Activated naive CD8-positive, alpha-beta T cell treated with anti-CD3 and anti-CD28 coated beads, Interleukin-2, amount 50 U/mL, for 24 hours (primary cell): ENCODE measurements at regions not wholly inside any gene's neighbourhood (a gene's known extent, or its start where the extent isn't known, plus 50 kb on each side); places are given as distances from the start of the nearest gene placed in this dataset.

Experiments
- ATAC-seq: fragments of 150-1000 bp; cut with Tn5 transposase; one replicate; pipeline ENCODE4 v1.10.0; 2021
- DNase-seq: peaks from one replicate; pipeline ENCODE4 v3.0.0; 2021
- H3K27ac Mint-ChIP-seq: one replicate; pipeline ENCODE4 v1.8.0; 2021; ENCODE audit warnings: mild to moderate bottlenecking, mixed read lengths
- H3K27me3 Mint-ChIP-seq: one replicate; pipeline ENCODE4 v1.8.0; 2021; ENCODE audit warnings: mixed read lengths
- H3K36me3 Mint-ChIP-seq: one replicate; pipeline ENCODE4 v1.8.0; 2021; ENCODE audit warnings: low read depth, mixed read lengths
- H3K4me1 Mint-ChIP-seq: one replicate; pipeline ENCODE4 v1.8.0; 2021; ENCODE audit warnings: mixed read lengths
- H3K4me3 Mint-ChIP-seq: one replicate; pipeline ENCODE4 v1.8.0; 2021; ENCODE audit warnings: mild to moderate bottlenecking, moderate library complexity, mixed read lengths
- H3K9me3 Mint-ChIP-seq: one replicate; pipeline ENCODE4 v1.8.0; 2021; ENCODE audit warnings: mixed read lengths

- no peak for ATAC-seq
- peaks cover 11% of the 10 kb centered on the region for H3K9me3 Mint-ChIP-seq
Measured at GRCh38 chr18:60943297-60943696, 389.9 kb upstream of the CDH20 start.

GRCh38 chr18:60950634-60951033 is 382.6 kb upstream of the CDH20 start:
- no peak overlapping the region for H3K27ac Mint-ChIP-seq
- H3K36me3 Mint-ChIP-seq: no peaks in the 10 kb centered on the region
- H3K9me3 Mint-ChIP-seq: peaks cover 15% of the 10 kb centered on the region
- no peaks in the 10 kb centered on the region for H3K4me1 Mint-ChIP-seq
- H3K27me3 Mint-ChIP-seq: no peaks in the 10 kb centered on the region
- ATAC-seq (no peak), DNase-seq (no peak)
- no peak overlapping the region for H3K4me3 Mint-ChIP-seq

More at GRCh38 chr18:60943297-60943696, 389.9 kb upstream of the CDH20 start:
- Mint-ChIP-seq H3K4me1 (no peaks in the 10 kb centered on the region), H3K27me3 (no peaks in the 10 kb centered on the region), H3K4me3 (no peak overlapping the region), H3K36me3 (no peaks in the 10 kb centered on the region), H3K27ac (no peak overlapping the region)
- DNase-seq: no peak

GRCh38 chr18:60951091-60951490 is 382.1 kb upstream of the CDH20 start:
- H3K4me3 Mint-ChIP-seq: no peak overlapping the region
- H3K27me3 Mint-ChIP-seq: no peaks in the 10 kb centered on the region
- H3K4me1 Mint-ChIP-seq: no peaks in the 10 kb centered on the region
- ATAC-seq (no peak), DNase-seq (no peak)
- no peak overlapping the region for H3K27ac Mint-ChIP-seq
- peaks cover 10% of the 10 kb centered on the region for H3K9me3 Mint-ChIP-seq
- H3K36me3 Mint-ChIP-seq: no peaks in the 10 kb centered on the region

GRCh38 chr18:60962625-60963024 is 370.6 kb upstream of the CDH20 start:
- H3K36me3 Mint-ChIP-seq: no peaks in the 10 kb centered on the region

GRCh38 chr18:60965856-60966255 is 367.4 kb upstream of the CDH20 start:
- H3K4me1 Mint-ChIP-seq: no peaks in the 10 kb centered on the region
- no peaks in the 10 kb centered on the region for H3K36me3 Mint-ChIP-seq
- ATAC-seq: no peak
- H3K9me3 Mint-ChIP-seq: peaks cover 4% of the 10 kb centered on the region
- no peaks in the 10 kb centered on the region for H3K27me3 Mint-ChIP-seq
- H3K27ac Mint-ChIP-seq: no peak overlapping the region
- H3K4me3 Mint-ChIP-seq: no peak overlapping the region
- no peak for DNase-seq

More at GRCh38 chr18:60962625-60963024, 370.6 kb upstream of the CDH20 start:
- no peak for DNase-seq
- Mint-ChIP-seq H3K4me1 (no peaks in the 10 kb centered on the region), H3K27me3 (no peaks in the 10 kb centered on the region), H3K4me3 (no peak overlapping the region), H3K27ac (no peak overlapping the region), H3K9me3 (peaks cover 7% of the 10 kb centered on the region)
- ATAC-seq: no peak

GRCh38 chr18:60966876-60967275 is 366.4 kb upstream of the CDH20 start:
- ATAC-seq: no peak
- H3K9me3 Mint-ChIP-seq: peaks cover 4% of the 10 kb centered on the region
- no peaks in the 10 kb centered on the region for H3K27me3 Mint-ChIP-seq
- DNase-seq: no peak
- no peaks in the 10 kb centered on the region for H3K4me1 Mint-ChIP-seq
- no peak overlapping the region for H3K4me3 Mint-ChIP-seq
- H3K36me3 Mint-ChIP-seq: no peaks in the 10 kb centered on the region
- no peak overlapping the region for H3K27ac Mint-ChIP-seq

GRCh38 chr18:60975420-60975819 is 357.8 kb upstream of the CDH20 start:
- no peaks in the 10 kb centered on the region for H3K9me3 Mint-ChIP-seq
- no peaks in the 10 kb centered on the region for H3K36me3 Mint-ChIP-seq
- H3K27ac Mint-ChIP-seq: no peak overlapping the region
- no peaks in the 10 kb centered on the region for H3K4me1 Mint-ChIP-seq
- H3K4me3 Mint-ChIP-seq: no peak overlapping the region
- H3K27me3 Mint-ChIP-seq: no peaks in the 10 kb centered on the region
- DNase-seq: no peak
- ATAC-seq: no peak

- no peaks in the 10 kb centered on the region for H3K27me3 Mint-ChIP-seq
- no peaks in the 10 kb centered on the region for H3K9me3 Mint-ChIP-seq
- H3K36me3 Mint-ChIP-seq: no peaks in the 10 kb centered on the region
- no peak overlapping the region for H3K27ac Mint-ChIP-seq
- H3K4me1 Mint-ChIP-seq: no peaks in the 10 kb centered on the region
- DNase-seq (no peak), ATAC-seq (no peak)
- H3K4me3 Mint-ChIP-seq: no peak overlapping the region
Measured at GRCh38 chr18:60976976-60977375, 356.3 kb upstream of the CDH20 start.

GRCh38 chr18:60978338-60978737 is 354.9 kb upstream of the CDH20 start:
- H3K36me3 Mint-ChIP-seq: no peaks in the 10 kb centered on the region
- H3K27me3 Mint-ChIP-seq: no peaks in the 10 kb centered on the region
- H3K4me1 Mint-ChIP-seq: no peaks in the 10 kb centered on the region

GRCh38 chr18:60980422-60981005 is 352.7 kb upstream of the CDH20 start:
- Mint-ChIP-seq H3K4me3 (no peak overlapping the region), H3K36me3 (no peaks in the 10 kb centered on the region), H3K27me3 (no peaks in the 10 kb centered on the region), H3K9me3 (no peaks in the 10 kb centered on the region), H3K4me1 (no peaks in the 10 kb centered on the region), H3K27ac (no peak overlapping the region)
- ATAC-seq (no peak), DNase-seq (no peak)

More at GRCh38 chr18:60978338-60978737, 354.9 kb upstream of the CDH20 start:
- no peak for DNase-seq
- no peak for ATAC-seq
- Mint-ChIP-seq H3K4me3 (no peak overlapping the region), H3K9me3 (no peaks in the 10 kb centered on the region), H3K27ac (no peak overlapping the region)

- Mint-ChIP-seq H3K36me3 (no peaks in the 10 kb centered on the region), H3K4me3 (no peak overlapping the region), H3K27me3 (no peaks in the 10 kb centered on the region), H3K4me1 (no peaks in the 10 kb centered on the region), H3K27ac (no peak overlapping the region), H3K9me3 (peaks cover 7% of the 10 kb centered on the region)
- DNase-seq (no peak), ATAC-seq (no peak)
Measured at GRCh38 chr18:60981682-60982328, 351.4 kb upstream of the CDH20 start.

- Mint-ChIP-seq H3K4me1 (no peaks in the 10 kb centered on the region), H3K36me3 (no peaks in the 10 kb centered on the region), H3K27ac (no peak overlapping the region), H3K9me3 (peaks cover 7% of the 10 kb centered on the region), H3K27me3 (no peaks in the 10 kb centered on the region), H3K4me3 (no peak overlapping the region)
- ATAC-seq (no peak), DNase-seq (no peak)
Measured at GRCh38 chr18:60982329-60982695, 350.9 kb upstream of the CDH20 start.

- no peaks in the 10 kb centered on the region for H3K27me3 Mint-ChIP-seq
- ATAC-seq (no peak), DNase-seq (no peak)
- H3K4me1 Mint-ChIP-seq: no peaks in the 10 kb centered on the region
- H3K4me3 Mint-ChIP-seq: no peak overlapping the region
- peaks cover 7% of the 10 kb centered on the region for H3K9me3 Mint-ChIP-seq
- H3K36me3 Mint-ChIP-seq: no peaks in the 10 kb centered on the region
- H3K27ac Mint-ChIP-seq: no peak overlapping the region
Measured at GRCh38 chr18:60982928-60983327, 350.3 kb upstream of the CDH20 start.

GRCh38 chr18:60984510-60984909 is 348.7 kb upstream of the CDH20 start:
- Mint-ChIP-seq H3K9me3 (peaks cover 7% of the 10 kb centered on the region), H3K27me3 (no peaks in the 10 kb centered on the region), H3K4me1 (no peaks in the 10 kb centered on the region), H3K36me3 (no peaks in the 10 kb centered on the region), H3K27ac (no peak overlapping the region), H3K4me3 (no peak overlapping the region)
- no peak for ATAC-seq
- no peak for DNase-seq

- no peak for DNase-seq
- H3K36me3 Mint-ChIP-seq: no peaks in the 10 kb centered on the region
- H3K4me3 Mint-ChIP-seq: no peak overlapping the region
- no peaks in the 10 kb centered on the region for H3K27me3 Mint-ChIP-seq
- no peaks in the 10 kb centered on the region for H3K4me1 Mint-ChIP-seq
- no peak overlapping the region for H3K27ac Mint-ChIP-seq
- no peak for ATAC-seq
- peaks cover 7% of the 10 kb centered on the region for H3K9me3 Mint-ChIP-seq
Measured at GRCh38 chr18:60987963-60988362, 345.3 kb upstream of the CDH20 start.

GRCh38 chr18:60996326-60996725 is 336.9 kb upstream of the CDH20 start:
- Mint-ChIP-seq H3K27ac (no peak overlapping the region), H3K36me3 (no peaks in the 10 kb centered on the region), H3K9me3 (peaks cover 17% of the 10 kb centered on the region), H3K27me3 (no peaks in the 10 kb centered on the region), H3K4me1 (no peaks in the 10 kb centered on the region), H3K4me3 (no peak overlapping the region)
- ATAC-seq (no peak), DNase-seq (no peak)
